ENCODE measurements at regions not wholly inside any gene's neighbourhood (a gene's known extent, or its start where the extent isn't known, plus 50 kb on each side); places are given as distances from the start of the nearest gene placed in this dataset.

DNA sequence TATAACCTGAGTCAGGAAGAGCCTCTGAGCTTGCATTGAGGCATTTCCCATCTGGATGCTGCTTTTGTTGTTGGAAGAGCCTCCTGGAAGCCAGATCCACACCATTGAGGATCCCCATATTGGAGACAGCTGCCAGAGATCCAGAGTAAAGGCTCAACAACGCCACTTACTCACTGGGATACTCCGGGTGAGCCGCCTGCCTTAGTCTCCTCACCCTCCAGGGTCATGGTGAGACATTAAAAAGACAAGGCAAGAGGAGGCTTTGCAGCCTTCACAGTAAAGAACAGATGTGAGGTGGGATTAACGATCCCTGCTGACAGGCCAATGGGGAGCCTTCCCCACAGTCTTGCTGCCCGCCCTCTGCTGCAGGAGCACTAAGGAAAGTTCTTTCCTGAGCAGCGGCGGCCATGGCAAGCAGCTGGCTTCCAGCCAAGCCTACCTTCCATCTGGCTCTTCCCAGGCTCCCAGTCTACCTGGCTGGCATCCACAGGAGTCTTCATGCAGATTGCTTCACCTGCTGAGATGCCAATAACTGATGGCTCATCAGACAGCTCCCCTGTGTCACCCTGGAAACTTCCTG, 198.5 kb downstream of the CYLD start:
- TF ChIP-seq CTCF (IDR thresholded peaks at IDR 0.05; ENCODE audit: borderline replicate concordance, extremely low read depth, low read length, poor library complexity, severe bottlenecking), result no peak
- no peak for TF ChIP-seq EZH2 (IDR thresholded peaks at IDR 0.05; ENCODE audit: borderline replicate concordance, low read depth, low read length, severe bottlenecking)

Data from DND-41 (cell line).